Natural killer cell (primary cell): ENCODE measurements at regions not wholly inside any gene's neighbourhood (a gene's known extent, or its start where the extent isn't known, plus 50 kb on each side); places are given as distances from the start of the nearest gene placed in this dataset.

Source experiments
- ATAC-seq, 3 donors: fragments of 150-1000 bp in 2 of 3; fragments of 200-7000 bp in 1 of 3; cut with Tn5 transposase; 1 replicate in 1 of 3; 2 replicates in 2 of 3; pipeline ENCODE4 v1.10.0; 2021; ENCODE audit warnings: mild to moderate bottlenecking in 2 of 3, moderate library complexity in 2 of 3
- DNase-seq, 2 donors: peaks; one replicate each; pipeline versions ENCODE4 v3.0.0 to v3.0.0-alpha.2; 2013 to 2021; ENCODE audit warnings: mixed read lengths in 1 of 2
- H3K27ac ChIP-seq: one replicate; pipeline ENCODE4 v1.5.1; 2013; ENCODE audit warnings: mild to moderate bottlenecking, low read length
- H3K27me3 ChIP-seq: one replicate; pipeline ENCODE4 v1.6.1; 2013; ENCODE audit warnings: low read length; ENCODE audit not compliant: control insufficient read depth, insufficient read depth
- H3K36me3 ChIP-seq: one replicate; pipeline ENCODE4 v1.6.1; 2013; ENCODE audit warnings: low read length; ENCODE audit not compliant: control insufficient read depth, insufficient read depth
- H3K4me1 ChIP-seq: one replicate; pipeline ENCODE4 v1.6.1; 2013; ENCODE audit warnings: low read length; ENCODE audit not compliant: control insufficient read depth, insufficient read depth
- H3K4me3 ChIP-seq: one replicate; pipeline ENCODE4 v1.5.1; 2013; ENCODE audit warnings: low read length
- H3K9me3 ChIP-seq: one replicate; pipeline ENCODE4 v1.6.1; 2013; ENCODE audit warnings: low read length; ENCODE audit not compliant: control insufficient read depth, insufficient read depth
- H3K27ac Mint-ChIP-seq, 2 donors: one replicate each; pipeline ENCODE4 v1.8.0; 2022; ENCODE audit warnings: mild to moderate bottlenecking in 2 of 2, mixed read lengths in 2 of 2, moderate library complexity in 1 of 2
- H3K27me3 Mint-ChIP-seq, 2 donors: one replicate each; pipeline ENCODE4 v1.8.0; 2022; ENCODE audit warnings: low read depth in 2 of 2, mixed read lengths in 2 of 2
- H3K36me3 Mint-ChIP-seq: one replicate; pipeline ENCODE4 v1.8.0; 2022; ENCODE audit warnings: mixed read lengths
- H3K4me1 Mint-ChIP-seq, 2 donors: one replicate each; pipeline ENCODE4 v1.8.0; 2022; ENCODE audit warnings: mixed read lengths in 2 of 2
- H3K4me3 Mint-ChIP-seq: one replicate; pipeline ENCODE4 v1.8.0; 2022; ENCODE audit warnings: mild to moderate bottlenecking, moderate library complexity, mixed read lengths
- H3K9me3 Mint-ChIP-seq, 2 donors: one replicate each; pipeline ENCODE4 v1.8.0; 2022; ENCODE audit warnings: mixed read lengths in 2 of 2
- CTCF ChIP-seq: fragments of 200-600 bp; IDR thresholded peaks from one replicate; pipeline ENCODE4 v1.8.0; 2022; ENCODE audit warnings: antibody characterized with exemption
- WGBS: methylation state at CpG from one replicate; pipeline ENCODE4 v1.1.7; 2013; ENCODE audit warnings: missing lambda C conversion rate; ENCODE audit not compliant: insufficient coverage; 5-methylcytosine and 5-hydroxymethylcytosine counted together
- intact Hi-C: fragments of 100-400 bp; cut with micrococcal nuclease; formaldehyde crosslinking; loops from one replicate; pipeline ENCODE4 v1.14.2; 2022

DNA sequence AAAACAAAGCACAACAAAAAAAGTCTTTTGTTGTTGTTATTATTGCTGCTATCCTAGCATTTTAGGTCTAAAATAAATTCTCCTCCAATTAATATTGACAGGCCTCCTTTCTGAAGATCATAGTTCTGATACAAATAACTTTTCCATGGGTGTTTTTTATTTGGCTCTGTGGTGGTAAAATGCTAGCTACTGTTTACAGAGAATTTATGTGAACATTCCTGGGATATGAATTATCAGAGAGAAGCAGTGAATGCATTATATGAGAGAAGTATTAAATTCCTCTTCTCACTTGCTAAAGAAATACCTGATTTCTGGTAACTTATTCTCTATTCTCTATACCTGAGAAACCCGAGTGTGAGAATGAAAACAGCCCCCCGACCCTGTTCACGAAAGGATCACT, 57.5 kb upstream of the TMCO5A start:
- Histone ChIP-seq H3K27me3 (peaks cover 3% of the 10 kb centered on the region), H3K4me3 (no peak overlapping the region), H3K27ac (no peak overlapping the region), H3K4me1 (no peaks in the 10 kb centered on the region), H3K36me3 (no peaks in the 10 kb centered on the region), H3K9me3 (no peaks in the 10 kb centered on the region)
- H3K27ac Mint-ChIP-seq, result no peak overlapping the region
- intact Hi-C loops, result no loop called here
- no peak overlapping the region for H3K4me3 Mint-ChIP-seq
- TF ChIP-seq CTCF, result no peak
- H3K9me3 Mint-ChIP-seq, result no peaks in the 10 kb centered on the region
- no peaks in the 10 kb centered on the region for H3K36me3 Mint-ChIP-seq
- ATAC-seq (no peak), DNase-seq (no peak)
- H3K27me3 Mint-ChIP-seq, result peaks cover 4 to 28% of the 10 kb centered on the region in 2 donors
- 89% methylated on average over 3 of the region's 3 CpGs for WGBS
- no peaks in the 10 kb centered on the region for H3K4me1 Mint-ChIP-seq

- Mint-ChIP-seq H3K9me3 (no peaks in the 10 kb centered on the region), H3K27me3 (peaks cover 0 to 28% of the 10 kb centered on the region in 2 donors), H3K36me3 (no peaks in the 10 kb centered on the region), H3K4me3 (no peak overlapping the region), H3K27ac (no peak overlapping the region), H3K4me1 (no peaks in the 10 kb centered on the region)
- intact Hi-C loops, result no loop called here
- WGBS, result 90% methylated on average over 7 of the region's 7 CpGs
- H3K9me3 ChIP-seq, result no peaks in the 10 kb centered on the region
- peaks cover 4% of the 10 kb centered on the region for H3K27me3 ChIP-seq
- H3K36me3 ChIP-seq, result no peaks in the 10 kb centered on the region
- ATAC-seq, result no peak
- TF ChIP-seq CTCF, result no peak
- no peak overlapping the region for H3K4me3 ChIP-seq
- H3K4me1 ChIP-seq, result no peaks in the 10 kb centered on the region
- DNase-seq, result no peak
- H3K27ac ChIP-seq, result no peak overlapping the region
Observed at GRCh38 chr15:37877851-37878741, 56.3 kb upstream of the TMCO5A start.

- Histone ChIP-seq H3K36me3 (no peaks in the 10 kb centered on the region), H3K4me3 (no peak overlapping the region), H3K4me1 (no peaks in the 10 kb centered on the region), H3K27ac (no peak overlapping the region), H3K27me3 (peaks cover 4% of the 10 kb centered on the region), H3K9me3 (no peaks in the 10 kb centered on the region)
- intact Hi-C loops, result no loop called here
- DNase-seq (peak in 1 of 2 donors; percentile 7), ATAC-seq (no peak)
- Mint-ChIP-seq H3K4me3 (no peak overlapping the region), H3K9me3 (no peaks in the 10 kb centered on the region), H3K4me1 (no peaks in the 10 kb centered on the region), H3K36me3 (no peaks in the 10 kb centered on the region), H3K27ac (no peak overlapping the region), H3K27me3 (peaks cover 3 to 44% of the 10 kb centered on the region in 2 donors)
- TF ChIP-seq CTCF, result no peak
- WGBS, result 47% methylated on average over 10 of the region's 12 CpGs
Observed at GRCh38 chr15:37880009-37880834, 54.2 kb upstream of the TMCO5A start.
